ENCODE measurements at regions not wholly inside any gene's neighbourhood (a gene's known extent, or its start where the extent isn't known, plus 50 kb on each side); places are given as distances from the start of the nearest gene placed in this dataset.

GRCh38 chr1:38241594-38242334, 195.2 kb upstream of the POU3F1 start:
- in situ Hi-C loops (cut with HindIII; ENCODE audit: low sequenced_read_pairs) = no loop called here
- no peak for DNase-seq (ENCODE audit: low spot score)

- DNase-seq (ENCODE audit: low spot score) = no peak
- in situ Hi-C loops (cut with HindIII; ENCODE audit: low sequenced_read_pairs) = no loop called here
Observed at GRCh38 chr1:38240618-38241017, 194.0 kb upstream of the POU3F1 start.

GRCh38 chr1:38239258-38239835, 192.8 kb upstream of the POU3F1 start:
- DNase-seq (ENCODE audit: low spot score) = no peak
- in situ Hi-C loops (cut with HindIII; ENCODE audit: low sequenced_read_pairs) = no loop called here

- DNase-seq (ENCODE audit: low spot score) = no peak
- in situ Hi-C loops (cut with HindIII; ENCODE audit: low sequenced_read_pairs) = no loop called here
Observed at GRCh38 chr1:38238294-38238693, 191.7 kb upstream of the POU3F1 start.

GRCh38 chr1:38235705-38236104, 189.1 kb upstream of the POU3F1 start:
- DNase-seq (ENCODE audit: low spot score) = no peak

GRCh38 chr1:38231941-38232340, 185.3 kb upstream of the POU3F1 start:
- no peak for DNase-seq (ENCODE audit: low spot score)
- in situ Hi-C loops (cut with HindIII; ENCODE audit: low sequenced_read_pairs) = no loop called here

More at GRCh38 chr1:38235705-38236104, 189.1 kb upstream of the POU3F1 start:
- in situ Hi-C loops (cut with HindIII; ENCODE audit: low sequenced_read_pairs) = no loop called here

- in situ Hi-C loops (cut with HindIII; ENCODE audit: low sequenced_read_pairs) = no loop called here
- no peak for DNase-seq (ENCODE audit: low spot score)
Observed at GRCh38 chr1:38228718-38229117, 182.1 kb upstream of the POU3F1 start.

GRCh38 chr1:38225745-38226144, 179.2 kb upstream of the POU3F1 start:
- in situ Hi-C loops (cut with HindIII; ENCODE audit: low sequenced_read_pairs) = no loop called here
- no peak for DNase-seq (ENCODE audit: low spot score)

- DNase-seq (ENCODE audit: low spot score) = no peak
- in situ Hi-C loops (cut with HindIII; ENCODE audit: low sequenced_read_pairs) = no loop called here
Observed at GRCh38 chr1:38223391-38223790, 176.8 kb upstream of the POU3F1 start.

GRCh38 chr1:38222891-38223290, 176.3 kb upstream of the POU3F1 start:
- DNase-seq (ENCODE audit: low spot score) = no peak
- in situ Hi-C loops (cut with HindIII; ENCODE audit: low sequenced_read_pairs) = no loop called here

- no peak for DNase-seq (ENCODE audit: low spot score)
- in situ Hi-C loops (cut with HindIII; ENCODE audit: low sequenced_read_pairs) = no loop called here
Observed at GRCh38 chr1:38221006-38221649, 174.5 kb upstream of the POU3F1 start.

- DNase-seq (ENCODE audit: low spot score) = no peak
- in situ Hi-C loops (cut with HindIII; ENCODE audit: low sequenced_read_pairs) = no loop called here
Observed at GRCh38 chr1:38217316-38217715, 170.7 kb upstream of the POU3F1 start.

- DNase-seq (ENCODE audit: low spot score) = no peak
- in situ Hi-C loops (cut with HindIII; ENCODE audit: low sequenced_read_pairs) = no loop called here
Observed at GRCh38 chr1:38213646-38214434, 167.2 kb upstream of the POU3F1 start.

- in situ Hi-C loops (cut with HindIII; ENCODE audit: low sequenced_read_pairs) = no loop called here
- no peak for DNase-seq (ENCODE audit: low spot score)
Observed at GRCh38 chr1:38210895-38211177, 164.2 kb upstream of the POU3F1 start.

- no peak for DNase-seq (ENCODE audit: low spot score)
- in situ Hi-C loops (cut with HindIII; ENCODE audit: low sequenced_read_pairs) = no loop called here
Observed at GRCh38 chr1:38210021-38210894, 163.7 kb upstream of the POU3F1 start.

GRCh38 chr1:38208716-38209632, 162.4 kb upstream of the POU3F1 start:
- DNase-seq (ENCODE audit: low spot score) = no peak
- in situ Hi-C loops (cut with HindIII; ENCODE audit: low sequenced_read_pairs) = no loop called here

GRCh38 chr1:38207906-38208305, 161.3 kb upstream of the POU3F1 start:
- in situ Hi-C loops (cut with HindIII; ENCODE audit: low sequenced_read_pairs) = no loop called here

GRCh38 chr1:38207275-38207674, 160.7 kb upstream of the POU3F1 start:
- in situ Hi-C loops (cut with HindIII; ENCODE audit: low sequenced_read_pairs) = no loop called here
- DNase-seq (ENCODE audit: low spot score) = no peak

More at GRCh38 chr1:38207906-38208305, 161.3 kb upstream of the POU3F1 start:
- DNase-seq (ENCODE audit: low spot score) = no peak
